ENCODE measurements at regions not wholly inside any gene's neighbourhood (a gene's known extent, or its start where the extent isn't known, plus 50 kb on each side); places are given as distances from the start of the nearest gene placed in this dataset.
"Not testable (repeated sequence)": the region's sequence is repeated elsewhere in the genome, so short reads cannot be mapped to it uniquely, and the experiment has no call there.

DNA sequence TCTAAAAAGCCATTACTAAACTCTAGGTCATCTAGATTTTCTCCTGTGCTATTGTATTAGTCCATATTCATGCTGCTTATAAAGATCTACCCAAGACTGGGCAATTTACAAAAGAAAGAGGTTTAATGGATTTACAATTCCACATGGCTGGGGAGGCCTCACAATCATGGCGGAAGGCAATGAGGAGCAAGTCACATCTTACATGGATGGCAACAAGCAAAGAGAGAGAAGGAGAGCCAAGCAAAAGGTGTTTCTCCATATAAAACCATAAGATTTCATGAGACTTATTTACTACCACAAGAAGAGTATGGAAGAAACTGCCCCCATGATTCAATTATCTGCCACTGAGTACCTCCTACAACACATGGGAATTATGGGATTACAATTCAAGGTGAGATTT lies 69.6 kb upstream of the CCDC6 start:
- H3K27me3 ChIP-seq (ENCODE audit: control insufficient read depth, insufficient read depth, low read length); POLR2A ChIA-PET; DNase-seq (ENCODE audit: low read depth, low spot score); H3K4me3 ChIP-seq (ENCODE audit: low read depth, low read length); H3K9me3 ChIP-seq (ENCODE audit: control insufficient read depth, insufficient read depth, low read length); CTCF ChIA-PET; H3K27ac ChIP-seq (ENCODE audit: low read depth, low read length): not testable (repeated sequence)

DNA sequence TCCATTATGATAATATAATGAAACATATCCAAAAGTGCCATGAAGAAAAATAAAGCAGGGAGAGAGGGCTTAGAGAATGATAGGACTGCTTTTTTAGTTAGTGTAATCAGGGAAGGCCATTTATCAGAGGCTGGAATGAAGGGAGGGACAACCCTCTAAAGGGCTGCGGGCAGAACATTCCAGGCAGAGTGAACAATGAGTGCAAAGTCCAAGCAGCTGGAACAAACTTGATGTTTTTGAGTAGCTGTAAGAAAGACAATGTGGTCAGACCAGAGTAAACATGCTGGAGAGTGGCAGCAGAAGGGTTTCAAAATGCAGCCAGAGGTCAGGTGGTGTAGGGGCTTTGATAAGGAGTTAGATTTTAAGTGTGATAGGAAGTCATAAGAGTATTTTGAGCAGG lies 65.6 kb upstream of the CCDC6 start:
- Histone ChIP-seq H3K27me3 (ENCODE audit: control insufficient read depth, insufficient read depth, low read length) (no peaks in the 10 kb centered on the region), H3K4me3 (ENCODE audit: low read depth, low read length) (no peak overlapping the region), H3K9me3 (ENCODE audit: control insufficient read depth, insufficient read depth, low read length) (no peaks in the 10 kb centered on the region), H3K27ac (ENCODE audit: low read depth, low read length) (no peak overlapping the region)
- ChIA-PET CTCF (interaction anchor here (0.7 kb wide), 1 partner anchor 349 kb away, joined by 3 read pairs; no protein-coding TSS in a partner anchor), POLR2A (no interaction called here)
- no peak for DNase-seq (ENCODE audit: low read depth, low spot score)
- TF ChIP-seq, protein P1, sequence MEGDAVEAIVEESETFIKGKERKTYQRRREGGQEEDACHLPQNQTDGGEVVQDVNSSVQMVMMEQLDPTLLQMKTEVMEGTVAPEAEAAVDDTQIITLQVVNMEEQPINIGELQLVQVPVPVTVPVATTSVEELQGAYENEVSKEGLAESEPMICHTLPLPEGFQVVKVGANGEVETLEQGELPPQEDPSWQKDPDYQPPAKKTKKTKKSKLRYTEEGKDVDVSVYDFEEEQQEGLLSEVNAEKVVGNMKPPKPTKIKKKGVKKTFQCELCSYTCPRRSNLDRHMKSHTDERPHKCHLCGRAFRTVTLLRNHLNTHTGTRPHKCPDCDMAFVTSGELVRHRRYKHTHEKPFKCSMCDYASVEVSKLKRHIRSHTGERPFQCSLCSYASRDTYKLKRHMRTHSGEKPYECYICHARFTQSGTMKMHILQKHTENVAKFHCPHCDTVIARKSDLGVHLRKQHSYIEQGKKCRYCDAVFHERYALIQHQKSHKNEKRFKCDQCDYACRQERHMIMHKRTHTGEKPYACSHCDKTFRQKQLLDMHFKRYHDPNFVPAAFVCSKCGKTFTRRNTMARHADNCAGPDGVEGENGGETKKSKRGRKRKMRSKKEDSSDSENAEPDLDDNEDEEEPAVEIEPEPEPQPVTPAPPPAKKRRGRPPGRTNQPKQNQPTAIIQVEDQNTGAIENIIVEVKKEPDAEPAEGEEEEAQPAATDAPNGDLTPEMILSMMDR (IDR thresholded peaks at IDR 0.05; ENCODE audit: low read depth, low read length), result no peak

DNA sequence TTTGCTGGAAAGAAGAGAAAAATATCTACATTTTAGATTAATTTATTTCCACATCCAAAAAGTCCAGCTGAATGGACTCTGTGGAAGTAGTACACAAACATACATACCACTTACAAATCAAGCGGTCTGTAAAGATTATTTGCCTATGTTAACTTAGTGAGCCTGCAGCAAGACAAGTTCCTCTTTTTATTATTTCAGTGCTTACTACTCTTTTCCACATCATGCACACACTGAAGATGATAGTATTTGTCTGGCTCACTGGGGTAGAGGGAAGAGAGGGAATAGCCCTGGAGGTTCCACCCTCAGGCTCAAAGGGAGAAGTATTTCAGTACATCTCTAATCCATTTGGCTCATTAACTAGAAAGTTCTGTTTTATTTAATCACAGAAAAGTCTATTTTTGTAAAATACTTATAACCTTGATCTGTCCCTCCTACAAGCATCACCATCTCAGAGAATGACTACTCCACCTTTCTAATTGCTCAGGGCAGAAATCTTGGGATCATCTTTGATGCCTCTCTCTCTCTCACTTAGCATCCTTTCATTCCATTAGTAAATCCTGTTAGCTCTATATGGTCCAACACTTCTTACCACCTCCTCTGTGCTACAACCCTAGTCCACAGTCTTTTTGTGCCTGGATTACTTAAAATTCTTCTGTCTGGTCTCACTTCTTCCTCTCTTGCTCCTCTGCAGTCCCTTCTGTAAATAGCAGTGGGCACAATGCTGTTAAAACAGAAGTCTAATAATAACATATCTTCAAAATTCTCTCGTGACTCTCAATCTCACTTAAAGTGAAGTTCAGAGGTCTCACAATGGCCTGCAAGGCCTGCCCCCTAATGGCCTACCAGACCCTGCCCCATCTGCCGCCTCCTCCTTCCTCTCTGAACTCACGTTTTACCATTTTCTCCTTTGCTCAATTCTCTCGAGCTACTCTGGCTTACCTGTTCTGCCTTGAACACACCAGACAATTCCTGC lies 64.3 kb upstream of the CCDC6 start:
- no peaks in the 10 kb centered on the region for H3K9me3 ChIP-seq (ENCODE audit: control insufficient read depth, insufficient read depth, low read length)
- no peak for DNase-seq (ENCODE audit: low read depth, low spot score)
- H3K4me3 ChIP-seq (ENCODE audit: low read depth, low read length), result no peak overlapping the region
- H3K27ac ChIP-seq (ENCODE audit: low read depth, low read length), result no peak overlapping the region
- ChIA-PET POLR2A (no interaction called here), CTCF (no interaction called here)
- no peaks in the 10 kb centered on the region for H3K27me3 ChIP-seq (ENCODE audit: control insufficient read depth, insufficient read depth, low read length)
- TF ChIP-seq, protein P1 (IDR thresholded peaks at IDR 0.05; ENCODE audit: low read depth, low read length), result no peak

DNA sequence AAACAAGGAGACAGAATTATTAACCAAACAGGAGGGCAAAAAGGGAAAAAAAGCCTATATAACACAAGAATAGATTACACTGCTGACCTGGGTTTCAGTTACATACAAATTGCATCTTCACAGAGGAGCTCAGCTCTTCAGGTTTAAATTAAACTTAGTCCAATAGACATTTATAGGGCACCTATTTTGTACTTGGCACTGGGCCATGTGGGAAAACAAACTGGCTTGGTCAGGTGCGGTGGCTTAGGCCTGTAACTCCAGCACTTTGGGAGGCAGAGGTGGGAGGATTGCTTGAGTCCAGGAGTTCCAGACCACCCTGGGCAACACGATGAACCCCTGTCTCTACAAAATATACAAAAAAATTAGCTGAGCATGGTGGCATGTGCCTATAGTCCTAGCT lies 62.3 kb upstream of the CCDC6 start:
- POLR2A ChIA-PET, result no interaction called here
- no peak for DNase-seq (ENCODE audit: low read depth, low spot score)
- Histone ChIP-seq H3K27ac (ENCODE audit: low read depth, low read length) (no peak overlapping the region), H3K27me3 (ENCODE audit: control insufficient read depth, insufficient read depth, low read length) (no peaks in the 10 kb centered on the region), H3K9me3 (ENCODE audit: control insufficient read depth, insufficient read depth, low read length) (no peaks in the 10 kb centered on the region), H3K4me3 (ENCODE audit: low read depth, low read length) (no peak overlapping the region)
- TF ChIP-seq, protein P1 (IDR thresholded peaks at IDR 0.05; ENCODE audit: low read depth, low read length), result no peak
- CTCF ChIA-PET, result no interaction called here

DNA sequence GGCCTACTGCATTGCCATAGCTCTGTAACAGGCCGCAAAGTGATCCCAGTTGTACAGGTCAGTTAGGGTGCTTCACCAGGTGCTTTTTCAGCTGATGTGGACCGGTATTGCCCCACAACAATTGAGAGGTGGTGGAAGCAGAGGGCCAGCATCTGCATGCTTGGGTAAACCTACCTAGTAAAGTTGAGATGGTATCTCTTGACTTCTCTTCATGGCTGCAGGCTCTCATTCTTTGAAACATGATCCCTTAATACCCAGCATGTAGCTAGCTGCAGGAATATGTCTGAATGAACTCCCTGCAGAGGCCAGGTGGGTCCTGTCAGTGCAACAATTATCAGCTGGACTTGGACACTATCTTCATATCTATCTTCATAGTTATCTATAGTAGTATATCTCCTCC lies 60.7 kb upstream of the CCDC6 start:
- Histone ChIP-seq H3K27me3 (ENCODE audit: control insufficient read depth, insufficient read depth, low read length) (peaks cover 2% of the 10 kb centered on the region), H3K27ac (ENCODE audit: low read depth, low read length) (no peak overlapping the region), H3K4me3 (ENCODE audit: low read depth, low read length) (no peak overlapping the region), H3K9me3 (ENCODE audit: control insufficient read depth, insufficient read depth, low read length) (no peaks in the 10 kb centered on the region)
- TF ChIP-seq, protein P1 (IDR thresholded peaks at IDR 0.05; ENCODE audit: low read depth, low read length), result no peak
- POLR2A ChIA-PET, result no interaction called here
- CTCF ChIA-PET, result no interaction called here
- DNase-seq (ENCODE audit: low read depth, low spot score), result no peak

All from AG04450 (cell line).